HEK293T (cell line): ENCODE measurements at regions not wholly inside any gene's neighbourhood (a gene's known extent, or its start where the extent isn't known, plus 50 kb on each side); places are given as distances from the start of the nearest gene placed in this dataset.

Experiments
- ARNT ChIP-seq: fragments of 450-650 bp; IDR thresholded peaks from 2 replicates; pipeline ENCODE4 v1.6.1; 2017; ENCODE audit warnings: mild to moderate bottlenecking
- BHLHE40 ChIP-seq: fragments of 450-650 bp; IDR thresholded peaks from 2 replicates; pipeline ENCODE4 v1.6.1; 2016; ENCODE audit warnings: mild to moderate bottlenecking, moderate library complexity, borderline replicate concordance
- FOXM1 ChIP-seq: fragments of 450-650 bp; IDR thresholded peaks from 2 replicates; pipeline ENCODE4 v1.6.1; 2017; ENCODE audit warnings: mild to moderate bottlenecking, borderline replicate concordance

- TF ChIP-seq BHLHE40 (no peak), ARNT (no peak), FOXM1 (no peak)
Observed at GRCh38 chr14:101444116-101444515, 117.2 kb upstream of the DIO3 start.
